HTR-8/SVneo (cell line): ENCODE measurements at regions not wholly inside any gene's neighbourhood (a gene's known extent, or its start where the extent isn't known, plus 50 kb on each side); places are given as distances from the start of the nearest gene placed in this dataset.
"Not testable (repeated sequence)": the region's sequence is repeated elsewhere in the genome, so short reads cannot be mapped to it uniquely, and the experiment has no call there.

Experiments
- DNase-seq: peaks from one replicate; pipeline ENCODE4 v3.0.0; 2011; ENCODE audit warnings: low spot score, mixed read lengths; ENCODE audit not compliant: insufficient read length
- FAIRE-seq: peaks from 2 replicates; lab custom pipeline; 2011; peaks lifted over from hg19 to GRCh38; lab: Jason Lieb, UNC

GRCh38 chr2:17460371-17461086 is 57.7 kb downstream of the RAD51AP2 start:
- FAIRE-seq (no peak), DNase-seq (no peak)

- FAIRE-seq, result no peak
- no peak for DNase-seq
These were observed 62.9 kb downstream of the RAD51AP2 start for GRCh38 chr2:17455343-17455742.

- not testable (repeated sequence) for DNase-seq, FAIRE-seq
These were observed 72.0 kb downstream of the RAD51AP2 start for GRCh38 chr2:17446191-17446590.

- DNase-seq, result no peak
- no peak for FAIRE-seq
These were observed 72.5 kb downstream of the RAD51AP2 start for GRCh38 chr2:17445744-17446143.

GRCh38 chr2:17442334-17442733 is 75.9 kb downstream of the RAD51AP2 start:
- FAIRE-seq (no peak), DNase-seq (no peak)

- DNase-seq, result no peak
- no peak for FAIRE-seq
These were observed 76.5 kb downstream of the RAD51AP2 start for GRCh38 chr2:17441790-17442189.

GRCh38 chr2:17441055-17441771 is 77.0 kb downstream of the RAD51AP2 start:
- no peak for DNase-seq
- no peak for FAIRE-seq

- DNase-seq (no peak), FAIRE-seq (no peak)
These were observed 87.9 kb downstream of the RAD51AP2 start for GRCh38 chr2:17430326-17430725.

- no peak for DNase-seq
These were observed 89.1 kb downstream of the RAD51AP2 start for GRCh38 chr2:17429130-17429529.

GRCh38 chr2:17427401-17427800 is 90.8 kb downstream of the RAD51AP2 start:
- no peak for DNase-seq
- no peak for FAIRE-seq

More at GRCh38 chr2:17429130-17429529, 89.1 kb downstream of the RAD51AP2 start:
- FAIRE-seq, result no peak

GRCh38 chr2:17426743-17427142 is 91.5 kb downstream of the RAD51AP2 start:
- FAIRE-seq (no peak), DNase-seq (no peak)

GRCh38 chr2:17422061-17422460 is 96.2 kb downstream of the RAD51AP2 start:
- DNase-seq, result no peak
- FAIRE-seq, result no peak

- DNase-seq (no peak), FAIRE-seq (no peak)
These were observed 101.3 kb downstream of the RAD51AP2 start for GRCh38 chr2:17416884-17417391.

GRCh38 chr2:17413036-17413435 is 105.2 kb downstream of the RAD51AP2 start:
- FAIRE-seq (no peak), DNase-seq (no peak)

GRCh38 chr2:17401096-17401495 is 117.1 kb downstream of the RAD51AP2 start:
- DNase-seq, result no peak
- no peak for FAIRE-seq

- FAIRE-seq, result no peak
- DNase-seq, result no peak
These were observed 119.5 kb downstream of the RAD51AP2 start for GRCh38 chr2:17398770-17399169.

- FAIRE-seq, result no peak
- DNase-seq, result no peak
These were observed 129.4 kb downstream of the RAD51AP2 start for GRCh38 chr2:17388798-17389197.

GRCh38 chr2:17387591-17387990 is 130.6 kb downstream of the RAD51AP2 start:
- no peak for FAIRE-seq
- DNase-seq, result no peak

- FAIRE-seq (no peak), DNase-seq (no peak)
These were observed 131.5 kb downstream of the RAD51AP2 start for GRCh38 chr2:17386771-17387170.

- DNase-seq (no peak), FAIRE-seq (no peak)
These were observed 138.2 kb downstream of the RAD51AP2 start for GRCh38 chr2:17380003-17380402.

GRCh38 chr2:17375262-17375661 is 143.0 kb downstream of the RAD51AP2 start:
- DNase-seq (no peak), FAIRE-seq (no peak)
